ENCODE measurements at regions not wholly inside any gene's neighbourhood (a gene's known extent, or its start where the extent isn't known, plus 50 kb on each side); places are given as distances from the start of the nearest gene placed in this dataset.
"Not testable (repeated sequence)": the region's sequence is repeated elsewhere in the genome, so short reads cannot be mapped to it uniquely, and the experiment has no call there.

- in situ Hi-C loops (cut with HindIII; ENCODE audit: low pct_unique_long_range_greater_than_20kb, low sequenced_read_pairs); H3K4me3 ChIP-seq (ENCODE audit: low read depth in 2 of 2, low read length in 2 of 2); H3K9me3 ChIP-seq (ENCODE audit: control insufficient read depth, insufficient read depth, low read depth, low read length); H3K27me3 ChIP-seq (ENCODE audit: control insufficient read depth, insufficient read depth, low read length); H3K4me1 ChIP-seq (ENCODE audit: control insufficient read depth, insufficient read depth, low read length); H3K36me3 ChIP-seq (ENCODE audit: control insufficient read depth, insufficient read depth, low read length); POLR2A ChIA-PET; ATAC-seq; intact Hi-C loops (cut with micrococcal nuclease; ENCODE audit: unreplicated experiment); H3K27ac ChIP-seq (ENCODE audit: low read length); BruUV-seq (replicated peaks); DNase-seq (ENCODE audit: low read depth, low spot score): not testable (repeated sequence)
- CTCF ChIA-PET, result interaction anchor here (0.7 kb wide), 1 partner anchor 1155 kb away, joined by 3 read pairs; no protein-coding TSS in a partner anchor
These were observed 1057.7 kb downstream of the HACE1 start for GRCh38 chr6:103801901-103802479.

GRCh38 chr6:103799971-103800670 is 1059.6 kb downstream of the HACE1 start:
- Histone ChIP-seq H3K27me3 (ENCODE audit: control insufficient read depth, insufficient read depth, low read length) (no peaks in the 10 kb centered on the region), H3K36me3 (ENCODE audit: control insufficient read depth, insufficient read depth, low read length) (no peaks in the 10 kb centered on the region), H3K4me3 (ENCODE audit: low read depth in 2 of 2, low read length in 2 of 2) (no peak overlapping the region), H3K9me3 (ENCODE audit: control insufficient read depth, insufficient read depth, low read depth, low read length) (no peaks in the 10 kb centered on the region), H3K27ac (ENCODE audit: low read length) (no peak overlapping the region), H3K4me1 (ENCODE audit: control insufficient read depth, insufficient read depth, low read length) (no peaks in the 10 kb centered on the region)
- ChIA-PET CTCF (no interaction called here), POLR2A (no interaction called here)
- in situ Hi-C loops (cut with HindIII; ENCODE audit: low pct_unique_long_range_greater_than_20kb, low sequenced_read_pairs), result no loop called here
- ATAC-seq, result no peak
- no peak for TF ChIP-seq TCF7L2 (IDR thresholded peaks at IDR 0.05; ENCODE audit: low read depth, low read length)
- no peak for TF ChIP-seq POLR2AphosphoS5 (IDR thresholded peaks at IDR 0.05; ENCODE audit: low read depth, low read length)
- no peak for TF ChIP-seq SIN3A (IDR thresholded peaks at IDR 0.05; ENCODE audit: borderline replicate concordance, insufficient read depth, low read depth, low read length)
- no peak for TF ChIP-seq CTCF (IDR thresholded peaks at IDR 0.05)
- TF ChIP-seq REST (IDR thresholded peaks at IDR 0.05; ENCODE audit: insufficient read depth in 1 of 2, low read depth in 2 of 2, low read length in 1 of 2), result no peak
- BruUV-seq (replicated peaks), result no TSS peak
- no peak for DNase-seq (ENCODE audit: low read depth, low spot score)
- intact Hi-C loops (cut with micrococcal nuclease; ENCODE audit: unreplicated experiment), result loop anchor here (10.0 kb wide), 1 partner anchor 525 kb away; no protein-coding TSS in a partner anchor

GRCh38 chr6:103798166-103798565 is 1061.6 kb downstream of the HACE1 start:
- ChIA-PET POLR2A (no interaction called here), CTCF (interaction anchor here (0.6 to 0.7 kb wide), 2 partner anchors 24 to 98 kb away, joined by 3 to 6 read pairs; no protein-coding TSS in a partner anchor)
- no peak overlapping the region for H3K27ac ChIP-seq (ENCODE audit: low read length)
- ATAC-seq (no peak), DNase-seq (ENCODE audit: low read depth, low spot score) (no peak)
- no peak for TF ChIP-seq REST (IDR thresholded peaks at IDR 0.05; ENCODE audit: insufficient read depth in 1 of 2, low read depth in 2 of 2, low read length in 1 of 2)
- intact Hi-C loops (cut with micrococcal nuclease; ENCODE audit: unreplicated experiment) (loop anchor here (10.0 kb wide), 1 partner anchor 527 kb away; no protein-coding TSS in a partner anchor), in situ Hi-C loops (cut with HindIII; ENCODE audit: low pct_unique_long_range_greater_than_20kb, low sequenced_read_pairs) (no loop called here)
- H3K9me3 ChIP-seq (ENCODE audit: control insufficient read depth, insufficient read depth, low read depth, low read length), result no peaks in the 10 kb centered on the region
- no TSS peak for BruUV-seq (replicated peaks)
- no peak overlapping the region for H3K4me3 ChIP-seq (ENCODE audit: low read depth in 2 of 2, low read length in 2 of 2)
- H3K36me3 ChIP-seq (ENCODE audit: control insufficient read depth, insufficient read depth, low read length), result no peaks in the 10 kb centered on the region
- H3K4me1 ChIP-seq (ENCODE audit: control insufficient read depth, insufficient read depth, low read length), result no peaks in the 10 kb centered on the region
- H3K27me3 ChIP-seq (ENCODE audit: control insufficient read depth, insufficient read depth, low read length), result no peaks in the 10 kb centered on the region

All from Panc1 (cell line).